Mesothelial cell of epicardium (in vitro differentiated cells): ENCODE measurements at regions not wholly inside any gene's neighbourhood (a gene's known extent, or its start where the extent isn't known, plus 50 kb on each side); places are given as distances from the start of the nearest gene placed in this dataset.
"Not testable (repeated sequence)": the region's sequence is repeated elsewhere in the genome, so short reads cannot be mapped to it uniquely, and the experiment has no call there.

Experiments
- DNase-seq, 2 experiments: peaks; one replicate each; pipeline ENCODE4 v3.0.0; 2021; ENCODE audit warnings: low spot score in 2 of 2; ENCODE audit not compliant: unreplicated experiment in 2 of 2
- H3K27ac Mint-ChIP-seq: 2 replicates; pipeline ENCODE4 v1.8.0; 2021; ENCODE audit warnings: mixed read lengths
- H3K27me3 Mint-ChIP-seq: 2 replicates; pipeline ENCODE4 v1.8.0; 2021; ENCODE audit warnings: low read depth, mixed read lengths
- H3K36me3 Mint-ChIP-seq: 2 replicates; pipeline ENCODE4 v1.8.0; 2021; ENCODE audit warnings: mixed read lengths
- H3K4me1 Mint-ChIP-seq: 2 replicates; pipeline ENCODE4 v1.8.0; 2021; ENCODE audit warnings: mixed read lengths
- H3K4me3 Mint-ChIP-seq: 2 replicates; pipeline ENCODE4 v1.8.0; 2021; ENCODE audit warnings: mild to moderate bottlenecking, moderate library complexity, mixed read lengths
- H3K9me3 Mint-ChIP-seq: 2 replicates; pipeline ENCODE4 v1.8.0; 2021; ENCODE audit warnings: mixed read lengths
- TF ChIP-seq, protein P1 (sequence below): fragments of 200-600 bp; sonication (generic); IDR thresholded peaks from one replicate; pipeline ENCODE4 v1.5.0; 2021; ENCODE audit warnings: antibody characterized with exemption; ENCODE audit not compliant: unreplicated experiment

DNA sequence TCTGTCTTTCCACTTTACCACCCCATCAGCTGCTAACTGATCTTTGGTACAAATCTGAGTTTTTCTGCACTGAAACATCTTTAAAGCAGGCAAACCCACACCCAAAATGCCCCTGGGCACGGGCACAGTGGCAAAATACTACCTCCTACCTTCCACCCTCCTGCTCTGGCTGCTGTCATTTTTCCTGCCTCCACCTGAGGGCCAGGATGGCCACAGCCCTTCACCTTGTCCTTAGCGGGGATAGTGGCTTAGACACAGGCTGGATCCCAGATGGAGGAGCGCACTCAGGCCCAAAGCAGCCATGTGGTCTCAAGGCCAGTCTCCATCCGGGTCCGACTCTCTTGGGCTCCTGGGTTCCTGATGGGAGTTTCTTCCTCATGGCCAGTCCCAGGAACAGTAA is 98.3 kb downstream of the HIF1AN start:
- no peaks in the 10 kb centered on the region for H3K9me3 Mint-ChIP-seq
- H3K27me3 Mint-ChIP-seq = peaks cover 73% of the 10 kb centered on the region
- no peak overlapping the region for H3K27ac Mint-ChIP-seq
- no peaks in the 10 kb centered on the region for H3K4me1 Mint-ChIP-seq
- H3K36me3 Mint-ChIP-seq = no peaks in the 10 kb centered on the region
- DNase-seq = no peak
- no peak overlapping the region for H3K4me3 Mint-ChIP-seq
- TF ChIP-seq, protein P1, sequence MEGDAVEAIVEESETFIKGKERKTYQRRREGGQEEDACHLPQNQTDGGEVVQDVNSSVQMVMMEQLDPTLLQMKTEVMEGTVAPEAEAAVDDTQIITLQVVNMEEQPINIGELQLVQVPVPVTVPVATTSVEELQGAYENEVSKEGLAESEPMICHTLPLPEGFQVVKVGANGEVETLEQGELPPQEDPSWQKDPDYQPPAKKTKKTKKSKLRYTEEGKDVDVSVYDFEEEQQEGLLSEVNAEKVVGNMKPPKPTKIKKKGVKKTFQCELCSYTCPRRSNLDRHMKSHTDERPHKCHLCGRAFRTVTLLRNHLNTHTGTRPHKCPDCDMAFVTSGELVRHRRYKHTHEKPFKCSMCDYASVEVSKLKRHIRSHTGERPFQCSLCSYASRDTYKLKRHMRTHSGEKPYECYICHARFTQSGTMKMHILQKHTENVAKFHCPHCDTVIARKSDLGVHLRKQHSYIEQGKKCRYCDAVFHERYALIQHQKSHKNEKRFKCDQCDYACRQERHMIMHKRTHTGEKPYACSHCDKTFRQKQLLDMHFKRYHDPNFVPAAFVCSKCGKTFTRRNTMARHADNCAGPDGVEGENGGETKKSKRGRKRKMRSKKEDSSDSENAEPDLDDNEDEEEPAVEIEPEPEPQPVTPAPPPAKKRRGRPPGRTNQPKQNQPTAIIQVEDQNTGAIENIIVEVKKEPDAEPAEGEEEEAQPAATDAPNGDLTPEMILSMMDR = no peak

DNA sequence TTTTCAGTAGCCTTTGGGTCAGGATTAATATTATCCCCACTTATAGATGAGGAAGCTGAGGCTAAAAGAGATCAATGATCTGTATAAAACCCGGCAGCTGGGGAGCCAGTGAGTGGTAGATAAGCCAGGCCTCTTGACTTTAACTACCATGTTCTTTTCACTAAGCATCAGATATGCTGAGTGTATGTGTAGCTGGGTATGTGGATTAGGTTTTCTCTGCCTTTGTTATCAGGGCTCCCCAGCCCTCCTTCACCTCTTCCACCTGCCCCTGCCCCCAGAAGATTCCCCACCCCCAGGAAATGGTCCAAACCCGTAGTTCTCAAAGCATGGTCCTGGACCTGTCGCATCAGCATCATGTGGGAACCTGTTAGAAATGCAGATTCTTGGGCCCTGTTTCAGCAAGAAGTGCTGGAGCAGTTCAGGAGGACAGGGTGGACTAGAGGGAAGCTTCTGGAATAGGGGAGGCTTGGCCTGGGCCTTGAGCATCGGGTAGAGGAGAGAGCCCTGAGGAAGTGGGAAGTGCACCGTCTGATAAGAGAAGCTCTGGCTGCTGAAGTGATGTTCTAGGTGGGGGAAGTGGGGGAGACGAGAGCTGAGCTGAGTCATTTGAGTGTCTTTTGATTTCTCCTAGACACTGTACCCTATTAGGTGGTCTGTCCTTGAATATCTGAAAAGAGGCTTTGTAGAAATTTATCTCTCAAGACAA is 101.3 kb downstream of the HIF1AN start:
- Mint-ChIP-seq H3K27ac (no peak overlapping the region), H3K9me3 (no peaks in the 10 kb centered on the region), H3K4me1 (no peaks in the 10 kb centered on the region)

DNA sequence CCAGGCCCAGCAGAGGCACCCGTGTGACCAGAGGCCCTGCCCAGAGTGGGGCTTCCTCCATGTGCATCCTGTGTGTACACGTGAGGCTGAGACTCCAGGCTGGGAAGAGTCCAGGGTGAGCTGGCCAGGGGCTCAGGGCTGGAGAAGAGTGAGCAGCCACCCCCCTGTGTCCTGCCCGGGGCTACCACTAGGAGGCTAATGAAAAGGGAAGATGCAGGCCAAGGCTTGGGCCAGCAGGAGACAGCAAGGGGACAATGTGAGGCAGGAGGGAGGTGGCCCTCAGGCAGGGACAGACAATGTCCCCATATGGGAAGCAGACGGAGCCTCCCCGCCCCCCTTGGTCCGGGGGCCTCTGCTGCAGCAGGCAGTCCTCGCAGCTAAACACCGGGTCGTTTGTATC is 102.0 kb downstream of the HIF1AN start:
- no peak overlapping the region for H3K4me3 Mint-ChIP-seq
- no peak overlapping the region for H3K27ac Mint-ChIP-seq
- no peaks in the 10 kb centered on the region for H3K4me1 Mint-ChIP-seq
- peaks cover 85% of the 10 kb centered on the region for H3K27me3 Mint-ChIP-seq
- DNase-seq = no peak
- no peaks in the 10 kb centered on the region for H3K9me3 Mint-ChIP-seq
- TF ChIP-seq, protein P1 = peak; percentile 55
- H3K36me3 Mint-ChIP-seq = no peaks in the 10 kb centered on the region

More for the DNA sequence above, 101.3 kb downstream of the HIF1AN start:
- Mint-ChIP-seq H3K36me3 (no peaks in the 10 kb centered on the region), H3K4me3 (no peak overlapping the region), H3K27me3 (peaks cover 81% of the 10 kb centered on the region)
- no peak for DNase-seq
- TF ChIP-seq, protein P1 = no peak

DNA sequence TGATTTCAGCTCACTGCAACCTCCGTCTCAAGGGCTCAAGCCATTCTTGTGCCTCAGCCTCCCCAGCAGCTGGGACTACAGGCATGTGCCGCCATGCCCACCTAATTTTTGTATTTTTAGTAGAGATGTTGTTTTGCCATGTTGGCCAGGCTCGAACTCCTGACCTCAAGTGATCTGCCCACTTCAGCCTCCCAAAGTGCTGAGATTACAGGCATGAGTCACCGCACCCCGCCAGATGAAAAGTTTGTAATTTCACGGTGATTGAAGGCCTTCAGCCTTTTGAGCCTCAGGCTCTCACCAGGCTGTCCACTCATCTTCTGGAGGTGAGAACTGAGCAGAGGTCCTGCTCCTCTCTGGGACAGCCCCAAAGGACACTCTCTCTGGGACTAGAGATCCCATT is 103.2 kb downstream of the HIF1AN start:
- not testable (repeated sequence) for H3K27ac Mint-ChIP-seq, H3K4me1 Mint-ChIP-seq, H3K9me3 Mint-ChIP-seq, H3K4me3 Mint-ChIP-seq, H3K36me3 Mint-ChIP-seq, DNase-seq
- H3K27me3 Mint-ChIP-seq = peaks cover 94% of the 10 kb centered on the region

DNA sequence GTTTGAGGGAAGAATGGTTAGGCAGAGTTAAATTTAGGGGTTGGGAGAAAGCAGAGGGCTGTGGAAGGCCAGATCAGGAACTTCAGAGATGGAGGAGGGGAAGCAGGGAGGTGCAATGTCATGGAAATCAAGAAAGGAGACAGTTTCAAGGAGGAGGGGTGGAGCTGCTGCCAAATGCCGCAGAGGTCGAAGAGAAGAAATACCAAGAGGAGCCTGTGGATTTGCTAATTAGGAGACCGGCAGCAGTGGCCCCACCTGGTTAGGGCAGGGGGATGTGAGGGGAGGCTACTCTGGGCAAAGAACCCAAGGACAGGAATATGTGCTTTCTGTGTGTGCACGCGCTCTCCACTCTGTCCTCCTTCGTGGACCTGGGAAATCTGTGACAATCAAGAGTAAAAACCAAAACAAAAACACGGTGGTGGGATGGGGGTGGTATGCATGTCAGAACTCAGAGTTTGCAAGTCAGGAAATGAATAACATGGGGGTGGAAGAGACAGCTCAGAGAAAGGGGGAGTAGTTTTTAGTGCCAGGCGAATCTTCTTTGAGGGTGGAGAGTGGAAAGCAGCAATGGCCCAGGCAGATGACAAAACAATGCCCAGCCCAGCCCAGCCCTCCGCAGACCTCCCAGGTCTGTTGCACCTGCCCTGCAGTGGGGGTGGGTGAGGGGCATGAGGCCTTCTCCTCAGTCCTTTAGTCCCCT is 102.9 kb upstream of the PAX2 start:
- Mint-ChIP-seq H3K4me3 (no peak overlapping the region), H3K4me1 (no peaks in the 10 kb centered on the region), H3K27ac (no peak overlapping the region), H3K9me3 (no peaks in the 10 kb centered on the region), H3K27me3 (peaks cover 99% of the 10 kb centered on the region), H3K36me3 (no peaks in the 10 kb centered on the region)
- no peak for DNase-seq
- TF ChIP-seq, protein P1 = no peak

DNA sequence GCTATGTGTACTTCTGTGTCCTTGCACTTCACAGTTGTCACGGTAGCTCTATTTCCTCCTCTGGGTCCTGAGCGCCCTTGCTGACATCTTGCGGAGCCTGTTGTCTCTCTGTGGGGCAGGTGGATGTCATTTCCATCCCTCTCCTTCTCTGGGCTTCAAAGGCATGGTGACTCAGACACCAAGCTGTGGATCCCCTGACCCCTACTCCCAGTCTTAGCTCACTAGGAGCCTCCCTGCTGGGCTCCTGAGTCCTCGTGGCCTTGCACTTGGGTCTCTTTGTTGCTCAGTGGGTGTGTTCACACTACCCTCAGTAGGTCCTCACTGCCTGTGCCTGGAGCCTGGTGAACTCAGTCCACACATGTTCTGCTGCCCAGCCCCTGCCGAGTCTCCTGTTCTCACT is 100.3 kb upstream of the PAX2 start:
- no peak for DNase-seq
- peaks cover 98% of the 10 kb centered on the region for H3K27me3 Mint-ChIP-seq
- TF ChIP-seq, protein P1 = no peak
- H3K36me3 Mint-ChIP-seq = no peaks in the 10 kb centered on the region
- no peak overlapping the region for H3K4me3 Mint-ChIP-seq
- H3K9me3 Mint-ChIP-seq = no peaks in the 10 kb centered on the region
- H3K4me1 Mint-ChIP-seq = no peaks in the 10 kb centered on the region
- H3K27ac Mint-ChIP-seq = no peak overlapping the region
